Hematopoietic multipotent progenitor cell treated with erythropoietin and hydrocortisone succinate and interleukin-3 and kit ligand, for 6 days (in vitro differentiated cells): ENCODE measurements at regions not wholly inside any gene's neighbourhood (a gene's known extent, or its start where the extent isn't known, plus 50 kb on each side); places are given as distances from the start of the nearest gene placed in this dataset.
"Not testable (repeated sequence)": the region's sequence is repeated elsewhere in the genome, so short reads cannot be mapped to it uniquely, and the experiment has no call there.

Experiments used
- DNase-seq: peaks from one replicate; pipeline ENCODE4 v3.0.0-alpha.2; 2015

GRCh38 chr13:73310366-73310765 lies 251.6 kb downstream of the KLF5 start:
- no peak for DNase-seq

GRCh38 chr13:73307481-73307880 lies 248.7 kb downstream of the KLF5 start:
- DNase-seq = no peak

GRCh38 chr13:73306688-73307087 lies 247.9 kb downstream of the KLF5 start:
- no peak for DNase-seq

- DNase-seq = no peak
Measured at GRCh38 chr13:73304442-73304841, 245.6 kb downstream of the KLF5 start.

GRCh38 chr13:73303851-73304250 lies 245.0 kb downstream of the KLF5 start:
- DNase-seq = no peak

GRCh38 chr13:73301622-73302021 lies 242.8 kb downstream of the KLF5 start:
- DNase-seq = not testable (repeated sequence)

- DNase-seq = no peak
Measured at GRCh38 chr13:73300718-73301425, 242.1 kb downstream of the KLF5 start.

GRCh38 chr13:73299787-73300186 lies 241.0 kb downstream of the KLF5 start:
- DNase-seq = no peak

GRCh38 chr13:73293913-73294523 lies 235.2 kb downstream of the KLF5 start:
- no peak for DNase-seq

GRCh38 chr13:73292127-73292526 lies 233.3 kb downstream of the KLF5 start:
- no peak for DNase-seq

- DNase-seq = no peak
Measured at GRCh38 chr13:73290844-73291243, 232.0 kb downstream of the KLF5 start.

- DNase-seq = no peak
Measured at GRCh38 chr13:73288596-73288995, 229.8 kb downstream of the KLF5 start.

- no peak for DNase-seq
Measured at GRCh38 chr13:73287831-73288230, 229.0 kb downstream of the KLF5 start.

GRCh38 chr13:73286942-73287620 lies 228.3 kb downstream of the KLF5 start:
- DNase-seq = no peak

- no peak for DNase-seq
Measured at GRCh38 chr13:73286177-73286576, 227.4 kb downstream of the KLF5 start.

GRCh38 chr13:73284081-73284874 lies 225.5 kb downstream of the KLF5 start:
- DNase-seq = no peak

GRCh38 chr13:73283636-73284035 lies 224.8 kb downstream of the KLF5 start:
- no peak for DNase-seq

GRCh38 chr13:73281746-73282145 lies 222.9 kb downstream of the KLF5 start:
- no peak for DNase-seq

- DNase-seq = no peak
Measured at GRCh38 chr13:73278186-73278585, 219.4 kb downstream of the KLF5 start.

- DNase-seq = no peak
Measured at GRCh38 chr13:73275163-73275562, 216.4 kb downstream of the KLF5 start.

GRCh38 chr13:73274147-73274546 lies 215.3 kb downstream of the KLF5 start:
- no peak for DNase-seq

- no peak for DNase-seq
Measured at GRCh38 chr13:73273745-73274144, 214.9 kb downstream of the KLF5 start.

GRCh38 chr13:73273276-73273675 lies 214.5 kb downstream of the KLF5 start:
- DNase-seq = no peak
